Right lobe of liver (tissue), 6 donors: ENCODE measurements at regions not wholly inside any gene's neighbourhood (a gene's known extent, or its start where the extent isn't known, plus 50 kb on each side); places are given as distances from the start of the nearest gene placed in this dataset.

Source experiments
- ATAC-seq, 4 donors: fragments of 200-7000 bp; cut with Tn5 transposase; one replicate each; pipeline ENCODE4 v1.9.1; 2020; ENCODE audit warnings: mild to moderate bottlenecking in 4 of 4, moderate library complexity in 4 of 4
- DNase-seq, 3 donors: peaks; one replicate each; pipeline ENCODE4 v3.0.0-alpha.2; 2020
- H3K27ac ChIP-seq, 3 donors: fragments of 200-600 bp; one replicate each; pipeline ENCODE4 v1.8.0; 2022
- H3K27me3 ChIP-seq, 2 donors: fragments of 200-600 bp; one replicate each; pipeline ENCODE4 v1.8.0; 2022
- H3K36me3 ChIP-seq, 4 donors: fragments of 200-600 bp; sonication (generic) in 1 of 4; one replicate each; pipeline versions ENCODE4 v1.5.1 to v1.8.0; 2017 to 2022; ENCODE audit warnings: control low read depth in 1 of 4
- H3K4me1 ChIP-seq, 4 donors: fragments of 200-600 bp; sonication (generic) in 1 of 4; one replicate each; pipeline versions ENCODE4 v1.5.1 to v1.8.0; 2017 to 2022; ENCODE audit warnings: control low read depth in 1 of 4
- H3K4me3 ChIP-seq, 3 donors: fragments of 200-600 bp; one replicate each; pipeline ENCODE4 v1.8.0; 2022
- H3K9me3 ChIP-seq, 4 donors: fragments of 200-600 bp; sonication (generic) in 1 of 4; one replicate each; pipeline versions ENCODE4 v1.5.1 to v1.8.0; 2017 to 2022; ENCODE audit warnings: control low read depth in 1 of 4
- POLR2A ChIP-seq: fragments of 450-650 bp; IDR thresholded peaks from one replicate; pipeline ENCODE4 v1.6.1; 2017; ENCODE audit warnings: antibody characterized with exemption, mild to moderate bottlenecking
- WGBS: methylation state at CpG from one replicate; pipeline ENCODE4 v1.1.6; 2018; ENCODE audit warnings: low coverage, low lambda C conversion rate; ENCODE audit not compliant: insufficient coverage; ENCODE audit errors: missing lambda C conversion rate; 5-methylcytosine and 5-hydroxymethylcytosine counted together
- intact Hi-C, 2 donors: fragments of 100-400 bp; cut with DNase I; formaldehyde crosslinking; loops; one replicate each; pipeline versions ENCODE4 v1.11.2 to v1.14.1; 2022
- TF ChIP-seq, protein P1 (sequence below), 4 donors: fragments of 200-600 bp in 3 of 4; fragments of 450-650 bp in 1 of 4; IDR thresholded peaks; one replicate each; pipeline versions ENCODE4 v1.5.1 to v1.8.0; 2016 to 2022; ENCODE audit warnings: antibody characterized with exemption in 4 of 4, mild to moderate bottlenecking in 2 of 4
- donor health status: DM: no; HTN: yes; CAD: no.
- donor health status: DM: no; HTN: no; CAD: no.
- donor health status: DM: no; HTN: no; CAD: no.
- donor health status: DM: no; HTN: yes; CAD: no.
- donor health status: DM: no; HTN: yes; CAD: no.

DNA sequence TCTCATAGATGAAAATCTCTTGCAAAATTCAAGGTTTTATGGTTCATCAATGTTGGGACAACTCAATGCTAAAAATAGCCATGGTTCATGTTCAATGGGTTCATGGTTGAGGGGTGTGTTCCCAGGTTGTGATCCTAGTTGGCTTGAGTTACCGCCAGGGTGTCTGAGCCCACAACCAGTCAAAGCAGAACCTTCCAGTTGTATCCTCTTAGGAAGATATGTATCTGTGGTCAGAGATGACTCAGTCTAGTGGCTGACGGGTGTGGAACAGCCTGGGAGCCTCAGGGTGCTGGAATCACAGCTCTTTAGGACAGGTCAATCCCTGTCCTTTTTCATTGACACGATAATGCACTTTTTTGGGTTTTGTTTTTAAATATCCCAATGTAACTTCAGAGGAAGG is 192.3 kb upstream of the NR3C2 start:
- 64% methylated on average over 3 of the region's 3 CpGs for WGBS
- H3K4me1 ChIP-seq = no peaks in the 10 kb centered on the region
- intact Hi-C loops = no loop called here

DNA sequence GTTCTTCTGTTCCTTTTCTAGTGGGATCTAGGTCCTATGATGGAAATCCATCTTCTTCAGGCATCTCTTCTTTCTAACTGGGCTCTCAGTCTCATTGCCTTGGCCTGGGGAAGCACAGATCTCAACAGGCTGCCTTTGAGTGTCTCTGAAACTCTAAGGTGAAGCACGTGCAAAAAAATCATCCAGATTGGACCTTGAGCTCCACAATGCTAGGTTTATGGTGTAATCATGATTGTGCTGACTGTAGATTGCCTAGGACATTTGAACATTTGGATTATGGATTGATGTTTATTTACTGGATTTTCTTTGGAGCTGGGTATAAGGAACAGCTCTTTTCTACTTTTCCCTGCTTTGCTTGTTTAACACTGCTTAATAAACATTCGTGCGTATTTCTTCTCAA is 191.5 kb upstream of the NR3C2 start:
- peak in 1 of 4 donors; percentile 22 for ATAC-seq
- Histone ChIP-seq H3K27ac (no peak overlapping the region), H3K9me3 (no peaks in the 10 kb centered on the region), H3K36me3 (no peaks in the 10 kb centered on the region), H3K27me3 (no peaks in the 10 kb centered on the region), H3K4me1 (no peaks in the 10 kb centered on the region), H3K4me3 (no peak overlapping the region)
- no peak for TF ChIP-seq POLR2A
- TF ChIP-seq, protein P1, sequence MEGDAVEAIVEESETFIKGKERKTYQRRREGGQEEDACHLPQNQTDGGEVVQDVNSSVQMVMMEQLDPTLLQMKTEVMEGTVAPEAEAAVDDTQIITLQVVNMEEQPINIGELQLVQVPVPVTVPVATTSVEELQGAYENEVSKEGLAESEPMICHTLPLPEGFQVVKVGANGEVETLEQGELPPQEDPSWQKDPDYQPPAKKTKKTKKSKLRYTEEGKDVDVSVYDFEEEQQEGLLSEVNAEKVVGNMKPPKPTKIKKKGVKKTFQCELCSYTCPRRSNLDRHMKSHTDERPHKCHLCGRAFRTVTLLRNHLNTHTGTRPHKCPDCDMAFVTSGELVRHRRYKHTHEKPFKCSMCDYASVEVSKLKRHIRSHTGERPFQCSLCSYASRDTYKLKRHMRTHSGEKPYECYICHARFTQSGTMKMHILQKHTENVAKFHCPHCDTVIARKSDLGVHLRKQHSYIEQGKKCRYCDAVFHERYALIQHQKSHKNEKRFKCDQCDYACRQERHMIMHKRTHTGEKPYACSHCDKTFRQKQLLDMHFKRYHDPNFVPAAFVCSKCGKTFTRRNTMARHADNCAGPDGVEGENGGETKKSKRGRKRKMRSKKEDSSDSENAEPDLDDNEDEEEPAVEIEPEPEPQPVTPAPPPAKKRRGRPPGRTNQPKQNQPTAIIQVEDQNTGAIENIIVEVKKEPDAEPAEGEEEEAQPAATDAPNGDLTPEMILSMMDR (IDR thresholded peaks at IDR 0.05) = no peak
- intact Hi-C loops = no loop called here
- no peak for DNase-seq
- 46% methylated on average over 3 of the region's 3 CpGs for WGBS

More for the DNA sequence above, 192.3 kb upstream of the NR3C2 start:
- H3K9me3 ChIP-seq = no peaks in the 10 kb centered on the region
- no peaks in the 10 kb centered on the region for H3K27me3 ChIP-seq
- H3K36me3 ChIP-seq = no peaks in the 10 kb centered on the region
- H3K27ac ChIP-seq = no peak overlapping the region
- H3K4me3 ChIP-seq = no peak overlapping the region
- no peak for TF ChIP-seq POLR2A
- TF ChIP-seq, protein P1 (IDR thresholded peaks at IDR 0.05) = no peak
- no peak for ATAC-seq
- no peak for DNase-seq

DNA sequence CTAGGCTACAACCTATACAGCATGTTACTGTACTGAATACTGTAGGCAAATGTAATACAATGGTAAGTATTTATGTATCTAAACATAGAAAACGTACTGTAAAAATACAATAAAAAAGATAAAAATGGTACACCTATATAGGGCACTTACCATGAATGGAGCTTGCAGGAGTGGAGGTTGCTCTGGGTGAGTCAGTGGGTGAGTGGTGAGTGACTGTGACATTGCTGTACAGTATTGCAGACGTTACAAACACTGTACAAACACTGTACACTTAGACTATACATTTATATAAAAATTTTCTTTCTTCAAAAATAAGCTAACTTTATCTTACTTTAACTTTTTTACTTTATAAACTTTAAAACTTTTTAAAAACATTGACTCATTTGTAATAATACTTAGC is 190.3 kb upstream of the NR3C2 start:
- Histone ChIP-seq H3K36me3 (no peaks in the 10 kb centered on the region), H3K4me1 (no peaks in the 10 kb centered on the region), H3K27ac (no peak overlapping the region), H3K9me3 (no peaks in the 10 kb centered on the region), H3K4me3 (no peak overlapping the region), H3K27me3 (no peaks in the 10 kb centered on the region)
- intact Hi-C loops = no loop called here
- TF ChIP-seq, protein P1 (IDR thresholded peaks at IDR 0.05) = no peak
- no peak for TF ChIP-seq POLR2A
- no peak for DNase-seq
- no peak for ATAC-seq
- 50% methylated on average over 2 of the region's 2 CpGs for WGBS

DNA sequence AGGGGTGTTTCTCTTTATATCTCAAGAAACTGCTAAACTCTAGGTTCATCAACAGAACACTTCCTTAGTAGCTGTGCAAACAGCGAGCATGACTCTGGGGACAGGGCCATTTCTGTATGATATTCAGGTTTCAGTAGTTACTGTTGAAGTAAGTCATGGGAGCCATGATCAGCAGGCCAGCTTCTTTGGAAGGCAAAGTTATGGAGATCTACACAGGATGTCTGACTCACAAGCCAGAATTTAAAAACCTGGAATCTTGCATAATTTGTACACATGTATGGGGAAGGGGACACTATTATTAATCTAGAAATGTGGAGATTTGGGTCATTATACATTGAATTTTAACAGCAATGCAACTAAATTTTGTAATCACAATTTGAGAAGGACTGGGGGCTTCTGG is 187.8 kb upstream of the NR3C2 start:
- no peak overlapping the region for H3K27ac ChIP-seq
- H3K4me1 ChIP-seq = no peaks in the 10 kb centered on the region
- H3K9me3 ChIP-seq = no peaks in the 10 kb centered on the region
- H3K36me3 ChIP-seq = no peaks in the 10 kb centered on the region
- 89% methylated on average over 1 of the region's 1 CpG for WGBS
- no peak overlapping the region for H3K4me3 ChIP-seq
- ATAC-seq (no peak), DNase-seq (no peak)
- no peak for TF ChIP-seq POLR2A
- TF ChIP-seq, protein P1 (IDR thresholded peaks at IDR 0.05) = no peak
- intact Hi-C loops = no loop called here
- H3K27me3 ChIP-seq = no peaks in the 10 kb centered on the region

DNA sequence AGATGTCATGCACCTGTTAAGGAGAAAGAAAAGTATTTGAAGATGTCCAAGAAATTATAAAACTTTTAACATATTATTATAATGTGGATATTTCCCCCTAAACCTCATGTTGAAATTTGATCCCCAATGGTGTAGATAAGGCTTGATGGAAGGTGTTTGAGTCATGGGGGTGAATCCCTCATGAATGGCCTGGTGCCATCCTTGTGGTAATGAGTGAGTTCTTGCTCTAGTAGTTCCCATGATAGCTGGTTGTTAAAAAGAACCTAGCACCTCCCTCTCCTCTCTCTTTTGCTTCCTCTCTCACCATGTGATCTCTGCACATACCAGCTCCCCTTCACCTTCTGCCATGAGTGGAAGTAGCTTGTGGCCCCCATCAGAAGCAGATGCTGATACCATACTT is 176.6 kb upstream of the NR3C2 start:
- Histone ChIP-seq H3K4me3 (no peak overlapping the region), H3K27me3 (no peaks in the 10 kb centered on the region), H3K36me3 (no peaks in the 10 kb centered on the region), H3K9me3 (no peaks in the 10 kb centered on the region), H3K27ac (no peak overlapping the region), H3K4me1 (no peaks in the 10 kb centered on the region)
- DNase-seq (no peak), ATAC-seq (no peak)
- no peak for TF ChIP-seq POLR2A
- TF ChIP-seq, protein P1 (IDR thresholded peaks at IDR 0.05) = no peak
- intact Hi-C loops = no loop called here
